Activated T-cell treated with anti-CD3 and anti-CD28 coated beads, Interleukin-2, amount 50 U/mL, for 48 hours (primary cell): ENCODE measurements at regions not wholly inside any gene's neighbourhood (a gene's known extent, or its start where the extent isn't known, plus 50 kb on each side); places are given as distances from the start of the nearest gene placed in this dataset.
A peak's percentile ranks its signal among the peaks of the same experiment; 100 is the strongest.
"Not testable (repeated sequence)": the region's sequence is repeated elsewhere in the genome, so short reads cannot be mapped to it uniquely, and the experiment has no call there.

Experiments
- DNase-seq, 2 experiments: peaks; one replicate each; pipeline ENCODE4 v3.0.0-alpha.2; 2020

DNA sequence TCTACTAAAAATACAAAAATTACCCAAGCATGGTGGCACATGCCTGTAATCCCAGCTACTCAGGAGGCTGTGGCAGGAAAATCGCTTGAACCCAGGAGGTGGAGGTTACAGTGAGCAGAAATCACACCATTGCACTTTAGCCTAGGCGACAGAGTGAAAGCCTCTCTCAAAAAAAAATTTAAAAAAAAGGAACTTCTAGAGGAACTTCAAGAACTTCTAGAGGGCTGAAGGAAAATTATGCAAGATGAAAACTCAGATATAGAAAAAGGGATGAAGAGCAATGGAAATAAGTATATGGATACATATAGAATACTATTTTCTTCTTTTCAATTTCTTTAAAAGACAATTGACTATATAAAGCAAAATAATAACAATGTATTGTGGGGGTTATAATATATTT, 51.2 kb upstream of the PRR5 start:
- DNase-seq: no peak

DNA sequence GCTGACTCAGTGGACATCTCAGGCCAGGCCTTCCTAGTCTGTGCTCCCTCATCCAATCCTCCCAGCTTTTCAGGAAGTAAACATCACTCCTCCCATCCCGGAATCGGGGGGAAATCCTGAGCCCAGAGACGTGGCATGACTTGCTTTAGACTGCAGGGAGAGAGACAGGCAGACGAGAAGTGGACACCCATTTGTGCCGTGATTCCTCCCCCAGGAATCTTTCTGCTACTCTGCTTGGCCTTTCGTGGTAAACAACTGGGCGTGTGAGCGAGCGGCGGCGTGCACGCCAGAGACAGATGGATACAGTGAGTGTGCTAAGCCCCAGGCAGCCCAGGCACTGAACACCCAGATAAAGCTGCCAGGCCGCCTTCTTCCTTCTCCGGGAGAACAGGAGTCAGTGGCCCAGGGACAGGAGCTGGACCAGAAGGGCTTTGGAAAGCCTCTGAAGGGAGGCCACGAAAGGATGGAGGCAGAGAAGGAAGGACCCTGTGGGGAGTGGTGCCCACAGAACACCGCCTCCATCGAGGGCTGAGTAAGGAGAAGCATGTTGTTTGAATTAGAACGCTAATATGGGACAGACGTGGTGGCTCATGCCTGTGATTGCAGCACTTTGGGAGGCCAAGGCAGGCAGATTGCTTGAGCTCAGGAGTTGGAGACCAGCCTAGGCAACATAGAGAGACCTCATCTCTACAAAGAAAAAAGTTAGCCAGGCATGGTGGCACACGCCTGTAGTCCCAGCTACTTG, 53.0 kb upstream of the PRR5 start:
- no peak for DNase-seq

DNA sequence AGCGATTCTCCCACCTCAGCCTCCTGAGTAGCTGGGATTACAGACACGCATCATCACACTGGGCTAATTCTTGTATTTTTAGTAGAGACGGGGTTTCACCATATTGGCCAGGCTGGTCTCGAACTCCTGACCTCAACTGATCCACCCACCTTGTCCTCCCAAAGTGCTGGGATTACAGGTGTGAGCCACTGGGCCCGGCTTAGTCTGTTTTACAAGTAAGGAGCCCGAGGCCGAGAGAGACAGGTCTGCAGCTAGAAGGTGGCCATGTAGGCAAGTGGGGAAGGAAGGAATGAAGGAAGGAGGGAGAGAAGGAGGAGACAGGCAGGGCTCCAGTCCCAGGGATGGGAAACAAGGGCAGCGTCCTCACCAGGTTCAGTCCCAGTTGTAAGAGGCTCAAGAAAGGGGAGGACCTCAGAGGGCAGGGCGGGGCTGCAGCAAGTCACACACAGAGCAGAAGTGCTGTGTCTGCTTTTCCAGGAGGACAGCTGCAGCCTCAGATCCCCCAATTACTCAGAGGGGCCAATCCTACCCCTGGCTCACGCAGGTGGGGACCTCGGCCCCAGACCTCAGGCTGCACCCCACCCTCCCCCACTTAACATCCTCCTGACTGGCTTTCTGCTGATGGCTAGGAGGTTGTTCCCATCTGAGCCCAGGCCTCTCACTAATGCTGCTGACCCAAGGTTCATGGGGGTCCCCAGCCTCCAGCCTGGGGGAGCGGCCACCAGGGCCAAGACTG, 53.8 kb upstream of the PRR5 start:
- DNase-seq: no peak

DNA sequence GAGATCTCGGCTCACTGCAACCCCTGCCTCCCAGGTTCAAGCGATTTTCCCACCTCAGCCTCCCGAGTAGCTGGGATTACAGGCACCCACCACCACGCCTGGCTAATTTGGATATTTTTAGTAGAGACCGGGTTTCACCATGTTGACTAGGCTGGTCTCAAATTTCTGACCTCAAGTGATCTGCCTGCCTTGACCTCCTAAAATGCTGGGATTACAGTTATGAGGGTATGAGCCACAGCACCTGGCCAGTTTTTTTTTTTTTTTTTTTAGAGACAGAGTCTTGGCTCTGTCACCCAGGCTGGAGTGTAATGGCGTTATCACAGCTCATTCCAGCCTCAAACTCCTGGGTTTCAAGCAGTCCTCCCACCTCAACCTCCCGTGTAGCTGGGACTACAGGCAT, 54.9 kb upstream of the PRR5 start:
- DNase-seq: no peak

DNA sequence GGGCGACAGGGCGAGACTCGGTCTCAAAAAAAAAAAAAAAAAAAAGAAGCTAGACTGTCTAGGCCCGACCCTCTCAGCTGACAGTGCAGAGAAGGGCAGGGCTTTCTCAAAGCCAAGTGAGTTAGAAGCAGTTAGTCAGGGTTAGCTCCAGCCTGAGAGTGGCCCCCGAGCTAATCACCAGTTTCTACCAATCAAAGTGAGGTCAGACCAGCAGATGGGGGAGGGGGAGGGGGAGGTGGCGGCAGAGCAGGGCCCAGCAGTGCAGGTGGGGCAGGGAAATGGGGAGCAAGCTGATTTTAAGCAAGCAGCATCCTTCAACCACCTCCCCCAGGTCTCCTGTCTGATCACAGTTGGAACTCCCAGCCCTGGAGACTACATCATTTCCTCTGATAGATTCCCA, 55.3 kb upstream of the PRR5 start:
- no peak for DNase-seq

DNA sequence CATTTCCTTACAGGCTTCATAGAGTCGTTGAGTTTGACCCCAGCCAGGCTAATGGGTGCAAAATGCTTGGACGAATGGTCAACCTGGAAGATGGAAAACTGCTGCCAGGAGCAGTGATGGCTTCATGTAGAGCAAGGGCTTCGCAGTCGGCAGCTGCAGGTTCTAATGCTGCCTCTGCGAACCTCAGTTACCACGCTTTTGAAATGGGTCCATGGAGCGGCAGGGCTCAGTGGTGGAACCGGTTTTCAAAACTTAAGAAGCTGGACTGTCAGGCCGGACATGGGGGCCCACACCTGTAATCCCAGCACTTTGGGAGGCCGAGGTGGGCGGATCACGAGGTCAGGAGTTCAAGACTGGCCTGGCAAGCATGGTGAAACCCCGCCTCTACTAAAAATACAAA, 55.9 kb upstream of the PRR5 start:
- DNase-seq: no peak

DNA sequence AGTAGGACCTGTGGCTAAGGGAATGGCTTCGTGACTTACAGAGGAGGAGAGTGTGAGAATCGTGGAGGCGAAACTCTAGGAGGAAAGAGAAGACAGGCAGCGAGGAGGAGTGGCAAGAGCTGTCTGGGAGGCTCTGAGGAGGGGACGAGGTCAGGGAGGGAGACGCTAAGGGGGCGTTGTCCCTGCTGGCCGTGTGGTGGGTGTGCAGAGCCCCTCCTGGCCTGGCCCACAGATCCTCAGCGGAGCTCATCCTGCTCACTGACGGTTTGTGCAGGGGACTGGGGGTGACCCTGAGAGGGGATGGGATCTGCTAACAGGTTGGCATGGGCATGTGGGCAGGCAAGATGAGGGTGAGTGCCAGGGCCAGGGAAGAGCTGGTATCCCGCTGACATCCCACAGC, 56.5 kb upstream of the PRR5 start:
- DNase-seq: no peak

DNA sequence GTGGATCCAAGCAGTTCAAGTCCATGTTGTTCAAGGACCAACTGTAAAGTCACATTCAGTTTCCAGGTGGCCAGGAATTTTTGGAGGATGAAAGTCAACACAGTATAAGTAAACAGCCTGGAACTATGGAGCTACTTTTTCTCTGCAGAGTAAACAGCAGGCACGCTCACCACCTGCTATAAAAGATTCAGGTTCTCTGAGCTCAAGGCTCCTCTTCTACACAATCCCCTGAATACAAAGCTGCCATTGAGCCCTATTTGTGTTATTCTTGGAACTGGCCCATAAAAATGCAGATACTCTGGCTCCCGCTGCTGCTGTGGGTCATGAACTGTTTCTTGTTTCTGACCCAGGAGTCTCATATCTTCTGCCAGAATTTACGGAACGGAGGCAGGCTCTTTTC, 56.9 kb upstream of the PRR5 start:
- DNase-seq: no peak

DNA sequence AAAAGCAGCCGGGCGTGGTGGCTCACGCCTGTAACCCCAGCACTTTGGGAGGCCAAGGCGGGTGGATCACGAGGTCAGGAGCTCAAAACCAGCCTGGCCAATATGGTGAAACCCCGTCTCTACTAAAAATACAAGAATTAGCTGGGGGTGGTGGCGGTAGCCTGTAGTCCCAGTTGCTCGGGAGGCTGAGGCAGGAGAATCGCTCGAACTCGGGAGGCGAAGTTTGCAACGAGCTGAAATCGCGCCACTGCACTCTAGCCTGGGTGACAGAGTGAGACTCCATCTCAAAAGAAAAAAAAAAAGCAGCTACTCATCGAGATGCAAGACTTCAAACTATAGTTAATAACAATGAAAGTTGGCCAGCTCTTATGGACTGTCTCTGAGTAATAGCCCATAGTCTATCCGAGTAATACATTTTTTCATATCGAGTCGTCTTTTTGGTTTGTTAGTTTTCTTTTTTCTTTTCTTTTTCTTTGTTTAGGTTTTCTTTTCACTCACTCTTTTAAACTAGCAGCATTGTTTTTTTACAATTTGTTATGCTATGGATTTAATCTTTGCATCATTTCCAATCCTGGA, 58.4 kb upstream of the PRR5 start:
- DNase-seq: not testable (repeated sequence)

DNA sequence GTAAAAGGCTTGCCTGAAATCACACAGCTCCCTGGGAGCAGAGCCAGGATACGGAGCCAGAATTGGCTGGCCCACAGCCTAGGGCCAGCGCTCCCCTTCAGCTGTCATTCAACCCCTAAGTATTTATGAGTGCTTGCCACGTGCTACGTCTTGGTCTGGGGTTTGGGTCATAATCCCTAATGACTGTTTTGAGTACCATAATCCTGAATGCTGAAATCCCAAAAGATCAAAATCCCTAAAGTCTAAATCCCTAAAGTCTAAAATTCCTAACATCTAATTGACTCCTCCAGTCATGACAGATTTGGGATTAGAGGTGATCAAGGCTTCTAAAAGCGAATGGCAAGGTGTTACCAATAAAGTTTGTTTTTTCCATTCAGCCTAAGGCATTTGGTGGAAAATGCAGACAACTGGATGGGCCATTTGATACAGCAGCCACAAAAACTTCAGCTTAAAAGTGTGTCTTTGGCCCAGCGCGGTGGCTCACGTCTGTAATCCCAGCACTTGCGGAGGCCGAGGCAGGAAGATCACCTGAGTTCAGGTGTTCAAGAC, 59.8 kb upstream of the PRR5 start:
- DNase-seq: no peak

DNA sequence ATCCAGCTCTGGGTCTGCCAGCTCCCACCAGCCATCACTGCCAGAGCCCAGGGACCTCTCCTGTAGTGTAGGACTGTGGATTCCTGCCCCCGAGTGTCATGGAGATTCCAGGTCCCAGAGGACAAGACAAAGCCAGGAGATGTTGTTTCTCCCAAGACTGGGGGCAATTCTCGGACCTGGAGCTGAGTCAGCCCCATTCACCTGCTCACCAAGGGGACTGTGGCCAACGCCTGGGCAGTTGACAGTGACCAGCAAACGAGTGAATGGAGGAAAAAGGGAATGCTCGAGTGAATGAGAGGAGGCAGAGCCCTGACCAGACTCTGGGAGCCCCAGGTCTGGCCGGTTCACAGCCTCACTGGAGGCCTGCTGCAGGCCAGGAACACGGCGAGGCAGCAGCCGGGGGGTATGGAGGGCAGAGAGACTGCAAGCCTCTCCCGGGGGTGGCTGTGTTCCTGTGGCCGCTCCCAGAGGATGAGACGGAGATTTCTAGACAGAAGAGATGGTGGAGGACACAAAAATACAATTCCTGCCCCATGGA, 61.3 kb upstream of the PRR5 start:
- DNase-seq: no peak

DNA sequence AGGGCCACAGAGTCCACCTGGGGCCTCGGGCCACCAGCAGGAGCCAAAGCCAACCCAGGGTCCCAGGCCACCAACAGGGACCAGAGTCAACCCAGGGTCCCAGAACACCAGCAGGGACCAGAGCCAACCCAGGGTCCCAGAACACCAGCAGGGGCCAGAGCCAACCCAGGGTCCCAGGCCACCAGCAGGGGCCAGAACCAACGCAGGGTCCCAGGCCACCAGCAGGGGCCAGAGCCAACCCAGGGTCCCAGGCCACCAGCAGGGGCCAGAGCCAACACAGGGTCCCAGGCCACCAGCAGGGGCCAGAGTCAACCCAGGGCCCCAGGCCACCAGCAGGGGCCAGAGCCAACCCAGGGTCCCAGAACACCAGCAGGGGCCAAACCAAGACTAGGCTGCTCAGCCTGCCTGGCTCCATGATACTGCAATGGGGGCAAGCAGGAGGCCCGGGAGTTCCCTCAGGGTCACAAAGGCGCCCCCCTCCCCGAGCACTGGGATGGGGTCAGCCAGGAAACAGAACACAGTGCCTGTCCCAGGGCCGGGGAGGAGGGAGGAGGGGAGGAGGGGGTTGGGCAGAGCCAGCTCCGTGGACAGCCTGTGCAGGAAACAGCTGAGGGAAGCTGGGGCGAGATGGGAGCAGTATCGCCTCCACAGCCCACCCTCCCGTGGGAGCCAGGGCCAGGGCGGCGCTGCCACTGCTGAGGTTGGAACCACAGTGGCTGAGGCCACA, 62.0 kb upstream of the PRR5 start:
- no peak for DNase-seq

DNA sequence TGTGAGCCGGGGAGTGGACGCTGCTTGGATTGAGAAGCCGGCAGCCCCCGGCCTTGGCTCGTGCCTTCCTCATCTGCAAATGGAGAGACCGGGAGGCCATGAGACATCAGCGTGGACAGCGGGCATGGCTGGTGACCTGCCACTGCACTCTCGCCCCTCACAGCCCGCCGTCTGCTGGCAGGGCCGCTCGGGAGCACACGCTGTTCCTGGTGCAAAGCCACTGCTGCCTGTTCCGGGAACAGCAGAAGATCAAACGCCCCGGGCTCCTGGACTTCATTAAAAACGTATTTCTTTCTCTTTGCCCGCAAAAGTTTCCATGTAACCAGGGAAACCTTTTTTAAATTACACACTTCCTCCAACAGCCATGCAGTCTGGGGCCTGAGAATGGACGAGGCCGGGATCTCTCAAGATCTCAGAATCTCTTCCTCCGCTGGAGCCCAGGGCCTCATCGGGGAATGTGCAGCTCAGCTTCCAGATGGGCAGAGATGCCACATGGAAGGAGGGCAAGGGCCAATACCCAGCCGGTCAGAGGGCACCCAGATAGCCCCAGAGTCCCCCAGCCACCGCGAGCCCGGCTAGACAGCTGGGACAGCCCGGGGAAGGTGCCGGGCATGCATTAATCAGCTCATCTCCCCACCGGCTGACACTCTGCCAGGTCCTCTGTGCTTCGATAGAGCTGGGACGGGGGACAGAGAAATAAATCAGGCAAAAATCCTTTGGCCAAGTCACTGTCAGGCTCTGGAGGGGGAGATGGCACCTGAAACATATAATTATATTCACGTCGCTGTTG, 62.8 kb upstream of the PRR5 start:
- no peak for DNase-seq

DNA sequence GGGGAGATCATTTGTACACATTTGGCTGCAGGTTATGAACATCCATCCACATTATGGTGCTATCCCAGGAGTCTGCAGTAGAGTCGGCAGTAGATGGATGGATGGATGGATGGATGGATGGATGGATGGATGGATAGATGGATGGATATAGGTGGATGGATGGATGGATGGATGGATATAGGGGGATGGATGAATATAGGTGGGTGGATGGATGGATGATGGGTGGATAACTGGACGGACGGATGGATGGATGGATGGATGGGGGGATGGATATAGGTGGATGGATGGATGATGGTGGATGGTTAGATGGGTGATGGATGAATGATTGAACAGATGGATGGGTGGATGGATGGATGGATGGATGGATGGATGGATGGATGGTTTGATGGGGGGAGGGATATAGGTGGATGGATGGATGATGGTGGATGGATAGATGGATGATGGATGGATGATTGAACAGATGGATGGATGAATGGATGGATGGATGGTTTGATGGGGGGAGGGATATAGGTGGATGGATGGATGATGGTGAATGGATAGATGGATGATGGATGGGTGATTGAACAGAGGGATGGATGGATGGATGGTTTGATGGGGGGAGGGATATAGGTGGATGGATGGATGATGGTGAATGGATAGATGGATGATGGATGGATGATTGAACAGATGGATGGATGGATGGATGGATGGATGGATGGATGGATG, 65.3 kb upstream of the PRR5 start:
- not testable (repeated sequence) for DNase-seq

DNA sequence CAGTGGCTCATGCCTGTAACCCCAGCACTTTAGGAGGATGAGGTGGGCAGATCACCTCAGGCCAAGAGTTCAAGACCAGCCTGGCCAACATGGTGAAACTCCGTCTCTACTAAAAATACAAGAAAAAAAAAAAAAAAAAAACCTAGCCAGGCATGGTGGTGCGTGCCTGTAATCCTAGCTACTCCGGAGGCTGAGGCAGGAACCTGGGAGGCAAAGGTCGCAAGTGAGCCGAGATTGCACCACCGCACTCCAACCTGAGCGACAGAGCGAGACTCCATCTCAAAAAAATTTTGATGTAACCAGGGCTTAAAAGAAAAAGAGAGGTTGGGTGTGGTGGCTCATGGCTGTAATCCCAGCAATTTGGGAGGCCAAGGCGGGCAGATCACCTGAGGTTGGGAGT, 66.4 kb upstream of the PRR5 start:
- not testable (repeated sequence) for DNase-seq

DNA sequence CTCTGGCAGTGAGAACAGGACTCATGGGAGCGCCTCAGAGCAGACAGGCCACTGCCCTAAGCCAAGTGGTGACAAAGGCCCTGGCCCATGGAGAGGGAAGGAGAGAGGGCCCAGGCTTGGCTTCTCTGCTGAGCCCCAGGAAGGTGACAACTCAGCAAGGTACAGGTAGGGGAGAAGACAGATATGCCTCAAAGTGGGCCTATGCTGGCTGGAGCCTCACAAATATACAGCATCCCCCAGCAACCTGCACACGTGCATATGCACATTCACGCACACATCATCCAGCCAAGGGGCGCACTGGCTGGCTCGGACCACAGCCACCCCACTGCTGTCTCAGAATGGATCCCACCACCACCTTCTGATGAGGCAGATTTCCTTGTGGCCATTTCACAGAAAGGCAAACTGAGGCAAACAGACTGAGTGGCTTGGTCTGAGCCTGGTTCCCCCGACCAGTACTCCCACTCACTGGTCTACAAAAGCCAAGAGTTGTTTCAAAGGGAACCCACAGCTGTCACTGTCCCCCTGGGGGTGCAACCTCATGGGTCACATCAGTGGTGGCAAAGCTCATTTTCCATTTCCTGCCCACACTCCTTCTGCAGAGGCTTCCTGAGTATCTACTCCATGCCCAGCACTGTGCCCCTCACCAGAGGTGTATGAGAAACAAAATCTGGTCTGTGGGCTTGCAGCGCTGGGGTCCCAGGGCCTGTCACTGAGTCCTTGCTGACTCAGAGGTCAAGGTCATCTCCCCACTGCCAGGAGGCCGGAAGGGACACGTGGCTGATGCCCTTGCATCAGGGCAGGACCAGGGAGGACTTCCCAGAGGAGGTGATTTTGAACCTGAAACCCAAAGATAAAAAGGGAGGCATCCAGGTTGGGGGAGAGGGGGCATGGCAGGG, 67.3 kb upstream of the PRR5 start:
- no peak for DNase-seq

DNA sequence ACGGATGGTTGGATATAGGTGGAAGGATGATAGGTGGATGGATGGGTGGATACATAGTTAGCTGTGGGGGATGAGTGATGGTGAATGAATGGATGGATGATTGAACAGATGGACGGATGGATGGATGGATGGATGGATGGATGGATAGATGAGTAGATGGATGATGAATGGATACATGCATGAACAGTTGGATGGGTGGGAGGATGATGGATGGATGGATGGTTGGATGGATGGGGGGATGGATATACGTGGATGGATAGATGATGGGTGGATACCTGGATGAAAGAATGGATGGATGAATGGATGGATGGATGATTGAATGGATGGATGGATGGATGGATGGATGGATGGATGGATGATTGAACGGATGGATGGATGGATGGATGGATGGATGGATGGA, 68.4 kb upstream of the PRR5 start:
- DNase-seq: no peak

DNA sequence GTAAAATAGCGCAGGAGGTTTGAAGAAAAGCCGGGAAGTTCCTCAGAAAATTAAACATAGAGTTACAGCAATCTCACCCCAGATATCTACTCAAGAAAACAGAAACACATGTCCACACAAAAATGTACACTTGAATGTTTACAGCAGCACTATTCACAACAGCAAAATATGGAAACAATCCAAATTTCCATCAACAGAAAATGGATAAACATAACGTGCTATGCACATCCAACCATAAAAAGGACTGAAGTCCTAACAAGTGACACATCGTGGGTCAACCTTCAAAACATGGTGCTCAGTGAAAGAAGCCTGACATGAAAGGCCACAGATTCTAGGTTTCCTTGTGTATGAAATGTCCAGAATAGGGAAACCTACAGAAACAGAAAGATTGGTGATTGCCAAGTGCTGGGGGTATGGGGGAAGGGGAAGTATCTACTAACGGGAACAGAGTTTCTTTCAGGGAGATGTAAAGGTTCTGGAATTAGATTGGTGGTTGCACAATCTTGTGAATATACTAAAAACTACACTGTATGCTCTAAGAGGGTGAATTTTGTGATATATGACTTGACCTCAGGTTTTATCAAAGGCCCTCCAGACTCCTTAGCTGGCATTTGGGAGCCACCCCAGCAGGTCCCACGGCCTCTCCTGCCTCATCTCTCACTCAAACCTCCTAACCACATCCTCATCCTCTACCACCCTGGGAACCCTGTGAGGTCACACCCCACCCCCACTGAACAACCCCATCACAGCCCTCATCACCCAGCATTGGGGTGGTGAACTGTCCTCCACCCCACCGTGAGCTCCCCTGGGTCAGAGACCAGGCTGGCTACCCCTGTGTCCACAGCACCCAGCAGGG, 69.2 kb upstream of the PRR5 start:
- peak in 1 of 2 experiments; percentile 25 for DNase-seq

DNA sequence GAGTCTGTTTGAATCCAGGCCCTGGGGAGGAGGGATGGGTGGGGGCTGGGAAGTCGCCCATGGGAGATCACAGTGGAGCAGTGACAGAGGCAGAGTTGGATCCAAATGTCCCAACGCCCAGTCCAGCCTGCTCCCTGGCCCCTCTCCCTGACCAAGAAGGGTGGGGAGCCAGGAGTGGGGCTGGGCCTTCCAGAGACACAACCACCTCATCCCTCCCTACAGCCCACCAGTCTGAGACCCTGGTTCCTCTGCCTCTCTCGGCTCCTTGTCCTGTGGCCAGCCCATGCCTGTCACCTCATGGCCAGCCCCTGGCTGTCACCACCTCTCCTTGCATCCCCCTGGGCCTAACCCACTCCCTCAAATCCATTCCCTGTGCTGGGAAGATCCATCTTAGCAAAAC, 71.2 kb upstream of the PRR5 start:
- DNase-seq: no peak
